ENCODE measurements at regions not wholly inside any gene's neighbourhood (a gene's known extent, or its start where the extent isn't known, plus 50 kb on each side); places are given as distances from the start of the nearest gene placed in this dataset.

DNA sequence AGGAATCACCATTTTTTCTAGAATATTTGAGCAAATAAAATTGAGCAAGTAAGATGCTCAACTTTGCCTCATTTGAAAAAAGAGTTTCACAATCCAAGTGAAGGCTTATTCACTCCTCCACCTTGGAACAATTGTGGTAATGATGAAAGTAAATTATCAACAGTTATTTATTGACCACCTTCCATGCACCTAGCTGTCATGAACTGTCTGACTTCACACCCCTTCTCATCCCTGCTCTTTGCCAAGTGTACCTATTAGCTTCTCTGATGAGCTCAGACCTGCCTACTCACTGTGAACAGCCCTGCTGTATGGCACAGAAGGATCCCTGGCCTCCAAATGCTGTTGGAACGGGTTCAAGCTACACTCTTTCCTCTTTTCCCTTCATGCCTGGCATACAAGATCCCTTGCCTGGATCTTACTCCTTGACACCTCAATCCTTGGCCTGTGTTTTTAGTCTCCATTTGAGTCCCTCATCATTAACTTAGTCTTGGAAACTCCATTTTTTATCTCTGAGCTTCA, 99.0 kb upstream of the PREP start:
- Histone ChIP-seq H3K4me1 (no peaks in the 10 kb centered on the region), H3K36me3 (no peaks in the 10 kb centered on the region), H3K4me3 (no peak overlapping the region), H3K27ac (no peak overlapping the region), H3K27me3 (ENCODE audit: low read depth) (no peaks in the 10 kb centered on the region), H3K9me3 (no peaks in the 10 kb centered on the region)
- TF ChIP-seq, protein P1, sequence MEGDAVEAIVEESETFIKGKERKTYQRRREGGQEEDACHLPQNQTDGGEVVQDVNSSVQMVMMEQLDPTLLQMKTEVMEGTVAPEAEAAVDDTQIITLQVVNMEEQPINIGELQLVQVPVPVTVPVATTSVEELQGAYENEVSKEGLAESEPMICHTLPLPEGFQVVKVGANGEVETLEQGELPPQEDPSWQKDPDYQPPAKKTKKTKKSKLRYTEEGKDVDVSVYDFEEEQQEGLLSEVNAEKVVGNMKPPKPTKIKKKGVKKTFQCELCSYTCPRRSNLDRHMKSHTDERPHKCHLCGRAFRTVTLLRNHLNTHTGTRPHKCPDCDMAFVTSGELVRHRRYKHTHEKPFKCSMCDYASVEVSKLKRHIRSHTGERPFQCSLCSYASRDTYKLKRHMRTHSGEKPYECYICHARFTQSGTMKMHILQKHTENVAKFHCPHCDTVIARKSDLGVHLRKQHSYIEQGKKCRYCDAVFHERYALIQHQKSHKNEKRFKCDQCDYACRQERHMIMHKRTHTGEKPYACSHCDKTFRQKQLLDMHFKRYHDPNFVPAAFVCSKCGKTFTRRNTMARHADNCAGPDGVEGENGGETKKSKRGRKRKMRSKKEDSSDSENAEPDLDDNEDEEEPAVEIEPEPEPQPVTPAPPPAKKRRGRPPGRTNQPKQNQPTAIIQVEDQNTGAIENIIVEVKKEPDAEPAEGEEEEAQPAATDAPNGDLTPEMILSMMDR (IDR thresholded peaks at IDR 0.05): no peak
- intact Hi-C loops (cut with DNase I): no loop called here
- no peak for DNase-seq
- ATAC-seq: no peak

DNA sequence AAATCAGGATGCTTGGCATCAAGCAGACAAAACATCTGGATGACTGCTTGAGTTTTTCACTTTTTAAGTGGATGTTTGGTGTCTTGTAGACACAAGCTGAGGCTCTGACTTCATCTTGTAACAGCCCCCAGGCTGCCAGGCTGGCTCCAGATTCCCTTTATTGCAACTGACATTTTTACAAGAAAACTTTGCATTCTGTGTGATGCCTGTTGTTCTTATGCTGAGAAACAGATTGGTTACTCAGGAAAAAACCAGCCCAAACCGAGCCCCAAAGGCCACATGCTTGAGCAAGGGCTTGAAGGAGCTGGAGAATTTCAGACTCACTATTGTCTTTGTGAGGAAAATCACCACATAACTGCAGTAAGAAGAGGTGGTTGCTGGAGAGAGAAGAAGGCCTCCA, 98.4 kb upstream of the PREP start:
- DNase-seq: no peak
- no peak for ATAC-seq

DNA sequence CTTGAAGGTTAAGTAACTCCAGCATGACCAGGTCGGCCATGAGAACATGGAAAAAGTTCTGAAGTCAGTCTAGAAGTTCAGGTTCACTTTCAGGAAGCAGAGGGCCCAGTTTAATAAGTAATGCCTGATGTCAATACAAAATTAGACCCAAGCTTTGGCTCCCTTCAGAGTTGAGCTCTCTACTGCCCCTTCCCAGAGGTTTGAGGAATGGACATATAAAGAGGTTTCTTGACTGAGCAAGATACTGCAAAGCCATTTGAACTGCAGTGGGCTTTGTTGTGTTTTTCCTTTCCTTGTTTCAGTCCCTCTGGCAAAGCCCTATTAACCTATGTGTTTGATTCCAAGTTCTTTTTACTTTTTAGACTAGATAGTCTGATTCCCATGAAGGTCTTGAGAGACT, 97.8 kb upstream of the PREP start:
- Histone ChIP-seq H3K36me3 (no peaks in the 10 kb centered on the region), H3K4me3 (no peak overlapping the region), H3K9me3 (no peaks in the 10 kb centered on the region), H3K4me1 (no peaks in the 10 kb centered on the region), H3K27me3 (ENCODE audit: low read depth) (no peaks in the 10 kb centered on the region), H3K27ac (no peak overlapping the region)
- TF ChIP-seq, protein P1 (IDR thresholded peaks at IDR 0.05): no peak
- intact Hi-C loops (cut with DNase I): no loop called here
- ATAC-seq (no peak), DNase-seq (no peak)

More for the DNA sequence above, 98.4 kb upstream of the PREP start:
- Histone ChIP-seq H3K36me3 (no peaks in the 10 kb centered on the region), H3K4me1 (no peaks in the 10 kb centered on the region), H3K27ac (no peak overlapping the region), H3K27me3 (ENCODE audit: low read depth) (no peaks in the 10 kb centered on the region), H3K4me3 (no peak overlapping the region), H3K9me3 (no peaks in the 10 kb centered on the region)
- intact Hi-C loops (cut with DNase I): no loop called here
- TF ChIP-seq, protein P1 (IDR thresholded peaks at IDR 0.05): no peak

DNA sequence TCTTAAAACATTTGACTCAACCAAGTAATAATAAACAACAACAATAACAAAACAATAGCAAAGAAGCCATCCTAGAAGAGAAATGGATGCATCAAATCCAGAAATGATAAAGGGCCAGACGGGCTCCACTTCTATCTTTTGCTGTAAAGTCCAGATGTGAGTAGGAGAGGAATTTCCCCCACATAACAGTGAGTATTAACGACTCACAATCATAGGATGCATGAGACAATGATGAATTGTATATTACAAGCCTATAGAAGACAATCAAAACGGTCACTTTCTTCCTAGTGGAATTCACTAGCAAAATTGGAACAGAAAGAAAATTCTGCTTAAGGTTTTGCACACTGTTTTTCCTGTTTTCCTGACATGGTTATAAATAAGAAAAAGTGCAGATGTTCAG, 97.0 kb upstream of the PREP start:
- TF ChIP-seq, protein P1 (IDR thresholded peaks at IDR 0.05): no peak
- intact Hi-C loops (cut with DNase I): no loop called here
- ATAC-seq (no peak), DNase-seq (no peak)
- Histone ChIP-seq H3K27me3 (ENCODE audit: low read depth) (no peaks in the 10 kb centered on the region), H3K27ac (no peak overlapping the region), H3K9me3 (no peaks in the 10 kb centered on the region), H3K4me3 (no peak overlapping the region), H3K36me3 (no peaks in the 10 kb centered on the region), H3K4me1 (no peaks in the 10 kb centered on the region)

DNA sequence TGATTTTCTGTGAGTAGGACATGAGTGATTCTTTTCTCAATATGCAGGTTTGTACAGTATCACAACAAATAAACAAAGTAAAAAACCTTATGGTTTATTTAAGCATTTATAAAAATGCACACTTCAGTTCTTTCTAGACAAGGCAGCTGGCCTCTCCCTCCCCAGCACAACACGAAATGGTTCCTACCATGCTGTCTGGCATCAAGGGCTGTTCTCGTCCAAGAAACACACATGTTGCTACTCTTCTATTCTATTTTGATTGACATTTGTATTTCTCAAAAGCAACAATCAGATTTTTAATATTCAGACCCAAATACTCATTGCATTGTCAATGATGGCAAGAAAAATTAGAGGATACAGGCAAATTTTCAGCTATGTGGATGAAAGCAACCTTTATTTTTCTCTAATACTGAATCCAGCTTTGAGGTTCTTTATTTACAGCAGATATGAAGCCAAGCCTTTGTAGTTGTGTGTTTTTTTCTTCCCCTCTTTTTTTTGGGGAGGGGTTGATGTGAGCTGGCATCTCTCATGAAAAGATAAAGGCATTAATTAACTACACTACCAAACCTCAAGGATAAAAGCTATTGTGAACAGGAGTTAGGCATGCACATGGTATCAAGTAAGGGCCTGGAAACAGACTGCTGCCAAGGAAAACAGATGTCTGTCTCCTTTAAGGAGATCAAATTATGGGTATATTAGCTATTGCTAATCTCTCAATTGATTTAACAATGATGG, 96.4 kb upstream of the PREP start:
- no peak overlapping the region for H3K4me3 ChIP-seq
- H3K27me3 ChIP-seq (ENCODE audit: low read depth): no peaks in the 10 kb centered on the region
- H3K27ac ChIP-seq: no peak overlapping the region
- DNase-seq (no peak), ATAC-seq (no peak)
- no peaks in the 10 kb centered on the region for H3K36me3 ChIP-seq
- TF ChIP-seq, protein P1 (IDR thresholded peaks at IDR 0.05): no peak
- H3K4me1 ChIP-seq: no peaks in the 10 kb centered on the region
- H3K9me3 ChIP-seq: no peaks in the 10 kb centered on the region
- intact Hi-C loops (cut with DNase I): no loop called here

Data from lower lobe of right lung (tissue), 2 donors.